GM23338 (cell line): ENCODE measurements at regions not wholly inside any gene's neighbourhood (a gene's known extent, or its start where the extent isn't known, plus 50 kb on each side); places are given as distances from the start of the nearest gene placed in this dataset.

Experiments used
- TF ChIP-seq, protein P1 (sequence below), 2 experiments: fragments of 200-600 bp in 1 of 2; sonication (generic) in 1 of 2; conservative IDR thresholded peaks; 2 replicates each; pipeline versions ENCODE4 v1.5.1 to v1.6.1; 2016 to 2017; ENCODE audit warnings: antibody characterized with exemption in 2 of 2, low read depth in 2 of 2, mild to moderate bottlenecking in 2 of 2, moderate library complexity in 1 of 2
- TF ChIP-seq, protein P2 (sequence below): IDR thresholded peaks from one replicate; pipeline ENCODE4 v1.6.1; 2018; ENCODE audit warnings: antibody characterized with exemption; ENCODE audit not compliant: unreplicated experiment

DNA sequence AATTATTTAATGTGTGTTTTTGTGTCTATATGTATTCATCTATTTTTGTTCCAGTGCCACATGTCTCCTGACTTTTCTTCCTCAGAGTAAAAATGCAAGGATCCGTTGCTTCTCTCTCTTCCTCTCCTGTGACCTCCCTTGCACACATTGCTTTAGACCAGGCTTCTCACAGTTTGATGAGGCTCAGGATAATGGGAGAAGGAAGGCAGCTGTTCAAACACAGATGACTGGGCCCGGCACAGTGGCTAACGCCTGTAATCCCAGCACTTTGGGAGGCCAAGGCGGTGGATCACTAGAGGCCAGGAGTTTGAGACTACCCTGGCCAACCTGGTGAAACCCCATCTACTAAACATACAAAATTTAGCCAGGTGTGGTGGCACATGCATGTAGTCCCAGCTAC lies 241.9 kb downstream of the SAMD5 start:
- TF ChIP-seq, protein P1, sequence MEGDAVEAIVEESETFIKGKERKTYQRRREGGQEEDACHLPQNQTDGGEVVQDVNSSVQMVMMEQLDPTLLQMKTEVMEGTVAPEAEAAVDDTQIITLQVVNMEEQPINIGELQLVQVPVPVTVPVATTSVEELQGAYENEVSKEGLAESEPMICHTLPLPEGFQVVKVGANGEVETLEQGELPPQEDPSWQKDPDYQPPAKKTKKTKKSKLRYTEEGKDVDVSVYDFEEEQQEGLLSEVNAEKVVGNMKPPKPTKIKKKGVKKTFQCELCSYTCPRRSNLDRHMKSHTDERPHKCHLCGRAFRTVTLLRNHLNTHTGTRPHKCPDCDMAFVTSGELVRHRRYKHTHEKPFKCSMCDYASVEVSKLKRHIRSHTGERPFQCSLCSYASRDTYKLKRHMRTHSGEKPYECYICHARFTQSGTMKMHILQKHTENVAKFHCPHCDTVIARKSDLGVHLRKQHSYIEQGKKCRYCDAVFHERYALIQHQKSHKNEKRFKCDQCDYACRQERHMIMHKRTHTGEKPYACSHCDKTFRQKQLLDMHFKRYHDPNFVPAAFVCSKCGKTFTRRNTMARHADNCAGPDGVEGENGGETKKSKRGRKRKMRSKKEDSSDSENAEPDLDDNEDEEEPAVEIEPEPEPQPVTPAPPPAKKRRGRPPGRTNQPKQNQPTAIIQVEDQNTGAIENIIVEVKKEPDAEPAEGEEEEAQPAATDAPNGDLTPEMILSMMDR (conservative IDR thresholded peaks at IDR 0.05; ENCODE audit: low read depth in 2 of 2) = no peak
- TF ChIP-seq, protein P2, sequence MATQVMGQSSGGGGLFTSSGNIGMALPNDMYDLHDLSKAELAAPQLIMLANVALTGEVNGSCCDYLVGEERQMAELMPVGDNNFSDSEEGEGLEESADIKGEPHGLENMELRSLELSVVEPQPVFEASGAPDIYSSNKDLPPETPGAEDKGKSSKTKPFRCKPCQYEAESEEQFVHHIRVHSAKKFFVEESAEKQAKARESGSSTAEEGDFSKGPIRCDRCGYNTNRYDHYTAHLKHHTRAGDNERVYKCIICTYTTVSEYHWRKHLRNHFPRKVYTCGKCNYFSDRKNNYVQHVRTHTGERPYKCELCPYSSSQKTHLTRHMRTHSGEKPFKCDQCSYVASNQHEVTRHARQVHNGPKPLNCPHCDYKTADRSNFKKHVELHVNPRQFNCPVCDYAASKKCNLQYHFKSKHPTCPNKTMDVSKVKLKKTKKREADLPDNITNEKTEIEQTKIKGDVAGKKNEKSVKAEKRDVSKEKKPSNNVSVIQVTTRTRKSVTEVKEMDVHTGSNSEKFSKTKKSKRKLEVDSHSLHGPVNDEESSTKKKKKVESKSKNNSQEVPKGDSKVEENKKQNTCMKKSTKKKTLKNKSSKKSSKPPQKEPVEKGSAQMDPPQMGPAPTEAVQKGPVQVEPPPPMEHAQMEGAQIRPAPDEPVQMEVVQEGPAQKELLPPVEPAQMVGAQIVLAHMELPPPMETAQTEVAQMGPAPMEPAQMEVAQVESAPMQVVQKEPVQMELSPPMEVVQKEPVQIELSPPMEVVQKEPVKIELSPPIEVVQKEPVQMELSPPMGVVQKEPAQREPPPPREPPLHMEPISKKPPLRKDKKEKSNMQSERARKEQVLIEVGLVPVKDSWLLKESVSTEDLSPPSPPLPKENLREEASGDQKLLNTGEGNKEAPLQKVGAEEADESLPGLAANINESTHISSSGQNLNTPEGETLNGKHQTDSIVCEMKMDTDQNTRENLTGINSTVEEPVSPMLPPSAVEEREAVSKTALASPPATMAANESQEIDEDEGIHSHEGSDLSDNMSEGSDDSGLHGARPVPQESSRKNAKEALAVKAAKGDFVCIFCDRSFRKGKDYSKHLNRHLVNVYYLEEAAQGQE = no peak
